Nephron (organoid): ENCODE measurements at regions not wholly inside any gene's neighbourhood (a gene's known extent, or its start where the extent isn't known, plus 50 kb on each side); places are given as distances from the start of the nearest gene placed in this dataset.

Experiments
- H3K27ac Mint-ChIP-seq, 3 experiments: 2 replicates each; pipeline ENCODE4 v1.8.0; 2020; ENCODE audit warnings: mixed read lengths in 3 of 3, mild to moderate bottlenecking in 2 of 3, moderate library complexity in 1 of 3
- H3K27me3 Mint-ChIP-seq: 2 replicates; pipeline ENCODE4 v1.8.0; 2021; ENCODE audit warnings: low read depth, mild to moderate bottlenecking, moderate library complexity, mixed read lengths
- H3K36me3 Mint-ChIP-seq: 2 replicates; pipeline ENCODE4 v1.8.0; 2020; ENCODE audit warnings: low read depth, mixed read lengths
- H3K4me1 Mint-ChIP-seq: 2 replicates; pipeline ENCODE4 v1.8.0; 2020; ENCODE audit warnings: mixed read lengths
- H3K4me3 Mint-ChIP-seq, 3 experiments: 2 replicates each; pipeline ENCODE4 v1.8.0; 2020; ENCODE audit warnings: mild to moderate bottlenecking in 3 of 3, mixed read lengths in 3 of 3, moderate library complexity in 2 of 3
- H3K9me3 Mint-ChIP-seq: 2 replicates; pipeline ENCODE4 v1.8.0; 2020; ENCODE audit warnings: mixed read lengths
- TF ChIP-seq, protein P1 (sequence below), 3 experiments: fragments of 200-600 bp; sonication (generic); IDR thresholded peaks; one replicate each; pipeline ENCODE4 v1.5.0; 2021; ENCODE audit warnings: antibody characterized with exemption in 3 of 3; ENCODE audit not compliant: unreplicated experiment in 3 of 3

DNA sequence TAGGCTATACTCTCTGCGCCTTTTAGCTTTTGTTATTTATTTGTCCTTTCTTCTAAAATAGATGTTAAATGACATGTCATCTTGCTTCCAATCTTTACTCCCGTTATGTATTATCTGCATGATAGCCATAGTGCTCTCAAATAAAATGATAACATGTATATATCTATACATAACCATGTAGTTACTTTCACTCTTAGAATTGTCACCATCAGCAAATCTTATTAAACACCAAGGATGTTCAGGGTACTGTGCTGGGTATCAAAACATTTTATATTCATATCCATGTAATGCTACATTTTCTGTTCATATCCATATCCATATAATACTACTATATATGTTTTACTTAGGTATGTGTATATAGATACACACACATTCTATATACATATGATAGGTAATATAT is 176.4 kb upstream of the CHST9 start:
- Mint-ChIP-seq H3K27me3 (no peaks in the 10 kb centered on the region), H3K36me3 (no peaks in the 10 kb centered on the region), H3K9me3 (no peaks in the 10 kb centered on the region), H3K4me3 (no peak overlapping the region), H3K4me1 (no peaks in the 10 kb centered on the region), H3K27ac (no peak overlapping the region)
- TF ChIP-seq, protein P1, sequence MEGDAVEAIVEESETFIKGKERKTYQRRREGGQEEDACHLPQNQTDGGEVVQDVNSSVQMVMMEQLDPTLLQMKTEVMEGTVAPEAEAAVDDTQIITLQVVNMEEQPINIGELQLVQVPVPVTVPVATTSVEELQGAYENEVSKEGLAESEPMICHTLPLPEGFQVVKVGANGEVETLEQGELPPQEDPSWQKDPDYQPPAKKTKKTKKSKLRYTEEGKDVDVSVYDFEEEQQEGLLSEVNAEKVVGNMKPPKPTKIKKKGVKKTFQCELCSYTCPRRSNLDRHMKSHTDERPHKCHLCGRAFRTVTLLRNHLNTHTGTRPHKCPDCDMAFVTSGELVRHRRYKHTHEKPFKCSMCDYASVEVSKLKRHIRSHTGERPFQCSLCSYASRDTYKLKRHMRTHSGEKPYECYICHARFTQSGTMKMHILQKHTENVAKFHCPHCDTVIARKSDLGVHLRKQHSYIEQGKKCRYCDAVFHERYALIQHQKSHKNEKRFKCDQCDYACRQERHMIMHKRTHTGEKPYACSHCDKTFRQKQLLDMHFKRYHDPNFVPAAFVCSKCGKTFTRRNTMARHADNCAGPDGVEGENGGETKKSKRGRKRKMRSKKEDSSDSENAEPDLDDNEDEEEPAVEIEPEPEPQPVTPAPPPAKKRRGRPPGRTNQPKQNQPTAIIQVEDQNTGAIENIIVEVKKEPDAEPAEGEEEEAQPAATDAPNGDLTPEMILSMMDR (IDR thresholded peaks at IDR 0.05; ENCODE audit: unreplicated experiment in 3 of 3): no peak

DNA sequence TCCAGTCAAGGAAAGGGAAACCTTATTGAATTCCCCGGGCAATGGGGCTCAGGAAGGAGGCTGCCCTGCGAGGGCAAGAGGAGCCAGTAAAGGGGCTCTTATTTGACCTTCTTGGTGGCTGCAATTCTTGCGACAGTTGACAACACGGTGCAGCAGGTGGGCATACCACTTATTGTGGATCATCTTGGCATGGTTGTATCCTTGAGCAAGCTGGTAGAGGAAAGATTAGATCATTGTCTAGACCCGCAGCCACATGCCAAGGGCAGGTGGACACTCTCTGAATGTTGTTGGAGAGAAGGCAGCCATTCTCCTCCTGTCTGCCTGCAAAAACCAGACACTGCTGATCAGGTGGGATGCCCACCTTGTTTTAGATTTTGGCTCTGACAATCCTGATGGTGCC is 170.2 kb upstream of the CHST9 start:
- H3K36me3 Mint-ChIP-seq: no peaks in the 10 kb centered on the region
- no peak overlapping the region for H3K4me3 Mint-ChIP-seq
- no peaks in the 10 kb centered on the region for H3K4me1 Mint-ChIP-seq
- H3K27me3 Mint-ChIP-seq: peaks cover 3% of the 10 kb centered on the region
- no peaks in the 10 kb centered on the region for H3K9me3 Mint-ChIP-seq
- TF ChIP-seq, protein P1 (IDR thresholded peaks at IDR 0.05; ENCODE audit: unreplicated experiment in 3 of 3): no peak
- no peak overlapping the region for H3K27ac Mint-ChIP-seq

DNA sequence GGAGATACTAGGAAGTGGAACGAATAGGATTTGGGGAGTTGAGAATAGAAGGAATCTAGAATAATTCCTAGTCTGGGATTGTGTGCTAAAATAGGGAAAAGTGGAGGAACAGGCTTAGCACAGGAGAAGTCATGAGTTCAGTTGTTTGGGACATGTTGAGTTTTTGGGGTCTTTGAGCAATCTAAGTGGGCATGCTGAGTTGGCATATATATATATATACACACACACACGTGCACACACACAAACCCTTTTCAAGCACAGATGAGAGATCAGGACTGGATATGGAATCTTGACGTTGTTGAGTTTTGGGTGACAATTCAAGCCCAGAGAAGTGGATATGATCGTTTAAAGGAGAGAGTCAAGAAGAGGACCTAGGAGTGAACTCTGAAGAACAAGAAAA is 168.2 kb upstream of the CHST9 start:
- Mint-ChIP-seq H3K36me3 (no peaks in the 10 kb centered on the region), H3K4me1 (no peaks in the 10 kb centered on the region), H3K4me3 (no peak overlapping the region), H3K27ac (no peak overlapping the region), H3K9me3 (no peaks in the 10 kb centered on the region), H3K27me3 (peaks cover 3% of the 10 kb centered on the region)
- TF ChIP-seq, protein P1 (IDR thresholded peaks at IDR 0.05; ENCODE audit: unreplicated experiment in 3 of 3): no peak

DNA sequence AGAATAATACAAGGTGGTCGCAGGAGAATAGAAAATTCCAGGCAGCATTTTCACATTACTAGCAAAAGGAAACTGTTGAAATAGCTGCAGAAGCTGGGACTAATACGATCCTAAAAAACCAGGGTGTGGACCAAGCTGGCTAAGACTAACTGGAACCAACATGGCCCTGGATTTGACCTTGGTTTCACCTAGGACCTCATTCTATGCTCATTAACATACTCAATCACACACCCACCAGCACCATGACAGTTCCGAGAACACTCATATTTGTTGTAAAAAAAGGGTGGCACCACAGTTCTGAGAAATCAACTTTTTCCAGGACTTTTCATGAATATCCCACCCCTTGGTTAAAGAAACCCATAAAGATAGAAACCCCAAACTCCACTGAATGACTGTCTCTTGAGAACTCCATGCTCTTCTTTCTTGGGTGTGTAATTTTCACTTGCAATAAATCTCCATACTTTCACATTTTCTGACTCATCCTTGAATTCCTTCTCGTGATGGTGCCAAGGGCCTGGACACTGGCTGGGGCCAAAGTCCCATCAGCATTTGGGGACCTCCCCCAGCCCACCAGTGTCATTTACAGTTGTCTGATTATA is 164.3 kb upstream of the CHST9 start:
- Mint-ChIP-seq H3K27ac (no peak overlapping the region), H3K4me1 (no peaks in the 10 kb centered on the region), H3K27me3 (no peaks in the 10 kb centered on the region), H3K9me3 (no peaks in the 10 kb centered on the region), H3K4me3 (no peak overlapping the region), H3K36me3 (no peaks in the 10 kb centered on the region)
- TF ChIP-seq, protein P1 (IDR thresholded peaks at IDR 0.05; ENCODE audit: unreplicated experiment in 3 of 3): no peak

DNA sequence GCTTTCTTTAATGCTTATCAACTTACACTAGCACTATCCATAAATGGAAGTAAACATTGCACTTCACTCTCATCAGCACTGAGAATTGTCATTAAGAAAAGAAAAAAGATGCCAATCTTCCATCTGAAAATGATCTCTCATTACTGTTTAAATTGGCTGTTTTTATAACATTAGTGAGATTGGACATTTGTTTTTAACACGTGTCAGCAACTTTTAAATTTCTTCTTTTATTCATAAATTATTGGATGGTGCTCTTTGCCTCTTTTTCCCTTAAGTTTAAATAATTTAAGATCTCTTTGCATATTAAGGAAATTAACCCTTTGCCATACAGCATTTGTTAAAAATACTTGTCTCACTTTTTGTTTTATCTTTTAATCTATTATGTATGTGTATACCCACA is 146.5 kb upstream of the CHST9 start:
- H3K36me3 Mint-ChIP-seq: no peaks in the 10 kb centered on the region
- no peaks in the 10 kb centered on the region for H3K27me3 Mint-ChIP-seq
- H3K4me3 Mint-ChIP-seq: no peak overlapping the region
- TF ChIP-seq, protein P1 (IDR thresholded peaks at IDR 0.05; ENCODE audit: unreplicated experiment in 3 of 3): no peak
- H3K27ac Mint-ChIP-seq: no peak overlapping the region
- no peaks in the 10 kb centered on the region for H3K4me1 Mint-ChIP-seq
- peaks cover 2% of the 10 kb centered on the region for H3K9me3 Mint-ChIP-seq

DNA sequence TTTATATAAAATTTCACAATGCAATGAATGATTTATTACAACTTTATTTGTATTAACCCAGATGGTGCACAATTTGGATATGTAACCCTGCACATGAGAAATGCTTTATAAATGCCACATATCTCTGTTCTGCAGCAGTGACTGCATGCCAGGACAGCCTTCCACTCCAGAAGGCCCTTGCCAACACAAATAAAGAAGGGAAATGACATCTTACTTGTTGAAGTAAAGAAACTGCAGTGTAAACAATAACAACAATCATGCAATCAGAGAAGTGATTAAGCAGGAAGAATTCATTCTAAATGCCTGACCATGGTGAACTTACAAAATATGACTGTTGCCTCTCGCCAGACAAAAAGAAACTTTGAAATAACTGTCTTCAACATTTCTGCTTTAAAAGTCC is 129.9 kb upstream of the CHST9 start:
- TF ChIP-seq, protein P1 (IDR thresholded peaks at IDR 0.05; ENCODE audit: unreplicated experiment in 3 of 3): no peak
- Mint-ChIP-seq H3K4me1 (no peaks in the 10 kb centered on the region), H3K27ac (peak overlapping the region in 2 of 3 experiments; percentile 71 to 79), H3K27me3 (no peaks in the 10 kb centered on the region), H3K4me3 (no peak overlapping the region), H3K36me3 (no peaks in the 10 kb centered on the region), H3K9me3 (peaks cover 10% of the 10 kb centered on the region)
